ENCODE measurements at regions not wholly inside any gene's neighbourhood (a gene's known extent, or its start where the extent isn't known, plus 50 kb on each side); places are given as distances from the start of the nearest gene placed in this dataset.

- no peaks in the 10 kb centered on the region for H3K9me3 ChIP-seq (ENCODE audit: insufficient read depth, low read depth, low read length)
- no peaks in the 10 kb centered on the region for H3K36me3 ChIP-seq (ENCODE audit: insufficient read depth, low read depth, low read length)
- no peak overlapping the region for H3K9ac ChIP-seq (ENCODE audit: low read depth, low read length)
- H3K27me3 ChIP-seq (ENCODE audit: insufficient read depth, low read length), result no peaks in the 10 kb centered on the region
- H3K27ac ChIP-seq (ENCODE audit: low read length), result no peak overlapping the region
- peaks cover 6% of the 10 kb centered on the region; the same call in 1 of the 2 replicates for H3K4me1 ChIP-seq (ENCODE audit: insufficient read depth, low read length)
- no peak overlapping the region for H3K4me3 ChIP-seq (ENCODE audit: low read length)
Observed at GRCh38 chr1:80668372-80668771, 1132.4 kb upstream of the ADGRL2 start.

- no peaks in the 10 kb centered on the region for H3K9me3 ChIP-seq (ENCODE audit: insufficient read depth, low read depth, low read length)
Observed at GRCh38 chr1:80666073-80666472, 1134.7 kb upstream of the ADGRL2 start.

GRCh38 chr1:80659161-80659560 lies 1141.6 kb upstream of the ADGRL2 start:
- Histone ChIP-seq H3K4me1 (ENCODE audit: insufficient read depth, low read length) (peaks cover 10% of the 10 kb centered on the region; the same call in 1 of the 2 replicates), H3K9ac (ENCODE audit: low read depth, low read length) (no peak overlapping the region)

More at GRCh38 chr1:80666073-80666472, 1134.7 kb upstream of the ADGRL2 start:
- Histone ChIP-seq H3K4me3 (ENCODE audit: low read length) (no peak overlapping the region), H3K27me3 (ENCODE audit: insufficient read depth, low read length) (no peaks in the 10 kb centered on the region), H3K36me3 (ENCODE audit: insufficient read depth, low read depth, low read length) (no peaks in the 10 kb centered on the region), H3K27ac (ENCODE audit: low read length) (no peak overlapping the region), H3K9ac (ENCODE audit: low read depth, low read length) (no peak overlapping the region), H3K4me1 (ENCODE audit: insufficient read depth, low read length) (peaks cover 6% of the 10 kb centered on the region; the same call in 1 of the 2 replicates)

GRCh38 chr1:80657707-80658106 lies 1143.0 kb upstream of the ADGRL2 start:
- Histone ChIP-seq H3K4me1 (ENCODE audit: insufficient read depth, low read length) (peaks cover 10% of the 10 kb centered on the region; the same call in 1 of the 2 replicates), H3K27me3 (ENCODE audit: insufficient read depth, low read length) (no peaks in the 10 kb centered on the region), H3K36me3 (ENCODE audit: insufficient read depth, low read depth, low read length) (no peaks in the 10 kb centered on the region), H3K27ac (ENCODE audit: low read length) (no peak overlapping the region), H3K4me3 (ENCODE audit: low read length) (no peak overlapping the region), H3K9me3 (ENCODE audit: insufficient read depth, low read depth, low read length) (no peaks in the 10 kb centered on the region), H3K9ac (ENCODE audit: low read depth, low read length) (peak overlapping the region; percentile 1; the same call in 1 of the 2 replicates)

More at GRCh38 chr1:80659161-80659560, 1141.6 kb upstream of the ADGRL2 start:
- Histone ChIP-seq H3K9me3 (ENCODE audit: insufficient read depth, low read depth, low read length) (no peaks in the 10 kb centered on the region), H3K27me3 (ENCODE audit: insufficient read depth, low read length) (no peaks in the 10 kb centered on the region), H3K27ac (ENCODE audit: low read length) (no peak overlapping the region), H3K4me3 (ENCODE audit: low read length) (no peak overlapping the region), H3K36me3 (ENCODE audit: insufficient read depth, low read depth, low read length) (no peaks in the 10 kb centered on the region)

GRCh38 chr1:80657044-80657643 lies 1143.6 kb upstream of the ADGRL2 start:
- Histone ChIP-seq H3K9ac (ENCODE audit: low read depth, low read length) (no peak overlapping the region), H3K36me3 (ENCODE audit: insufficient read depth, low read depth, low read length) (no peaks in the 10 kb centered on the region), H3K4me3 (ENCODE audit: low read length) (no peak overlapping the region), H3K9me3 (ENCODE audit: insufficient read depth, low read depth, low read length) (no peaks in the 10 kb centered on the region), H3K4me1 (ENCODE audit: insufficient read depth, low read length) (peaks cover 10% of the 10 kb centered on the region; the same call in 1 of the 2 replicates), H3K27ac (ENCODE audit: low read length) (no peak overlapping the region), H3K27me3 (ENCODE audit: insufficient read depth, low read length) (no peaks in the 10 kb centered on the region)

- Histone ChIP-seq H3K4me3 (ENCODE audit: low read length) (no peak overlapping the region), H3K9ac (ENCODE audit: low read depth, low read length) (no peak overlapping the region), H3K9me3 (ENCODE audit: insufficient read depth, low read depth, low read length) (no peaks in the 10 kb centered on the region), H3K36me3 (ENCODE audit: insufficient read depth, low read depth, low read length) (no peaks in the 10 kb centered on the region), H3K27ac (ENCODE audit: low read length) (no peak overlapping the region), H3K4me1 (ENCODE audit: insufficient read depth, low read length) (peaks cover 10% of the 10 kb centered on the region; the same call in 1 of the 2 replicates), H3K27me3 (ENCODE audit: insufficient read depth, low read length) (no peaks in the 10 kb centered on the region)
Observed at GRCh38 chr1:80656641-80657040, 1144.1 kb upstream of the ADGRL2 start.

GRCh38 chr1:80656014-80656636 lies 1144.6 kb upstream of the ADGRL2 start:
- Histone ChIP-seq H3K4me1 (ENCODE audit: insufficient read depth, low read length) (peaks cover 10% of the 10 kb centered on the region; the same call in 1 of the 2 replicates), H3K27me3 (ENCODE audit: insufficient read depth, low read length) (no peaks in the 10 kb centered on the region), H3K27ac (ENCODE audit: low read length) (no peak overlapping the region), H3K4me3 (ENCODE audit: low read length) (no peak overlapping the region), H3K9ac (ENCODE audit: low read depth, low read length) (no peak overlapping the region), H3K9me3 (ENCODE audit: insufficient read depth, low read depth, low read length) (no peaks in the 10 kb centered on the region), H3K36me3 (ENCODE audit: insufficient read depth, low read depth, low read length) (no peaks in the 10 kb centered on the region)

GRCh38 chr1:80646053-80646452 lies 1154.7 kb upstream of the ADGRL2 start:
- Histone ChIP-seq H3K9me3 (ENCODE audit: insufficient read depth, low read depth, low read length) (no peaks in the 10 kb centered on the region), H3K4me1 (ENCODE audit: insufficient read depth, low read length) (peaks cover 5% of the 10 kb centered on the region; the same call in 1 of the 2 replicates), H3K27ac (ENCODE audit: low read length) (no peak overlapping the region), H3K9ac (ENCODE audit: low read depth, low read length) (no peak overlapping the region), H3K36me3 (ENCODE audit: insufficient read depth, low read depth, low read length) (no peaks in the 10 kb centered on the region), H3K4me3 (ENCODE audit: low read length) (no peak overlapping the region), H3K27me3 (ENCODE audit: insufficient read depth, low read length) (no peaks in the 10 kb centered on the region)

- H3K4me3 ChIP-seq (ENCODE audit: low read length), result no peak overlapping the region
- H3K4me1 ChIP-seq (ENCODE audit: insufficient read depth, low read length), result peaks cover 5% of the 10 kb centered on the region; the same call in 1 of the 2 replicates
- no peaks in the 10 kb centered on the region for H3K9me3 ChIP-seq (ENCODE audit: insufficient read depth, low read depth, low read length)
- H3K27ac ChIP-seq (ENCODE audit: low read length), result no peak overlapping the region
- no peaks in the 10 kb centered on the region for H3K36me3 ChIP-seq (ENCODE audit: insufficient read depth, low read depth, low read length)
- no peak overlapping the region for H3K9ac ChIP-seq (ENCODE audit: low read depth, low read length)
- no peaks in the 10 kb centered on the region for H3K27me3 ChIP-seq (ENCODE audit: insufficient read depth, low read length)
Observed at GRCh38 chr1:80645621-80646020, 1155.1 kb upstream of the ADGRL2 start.

GRCh38 chr1:80640978-80641377 lies 1159.8 kb upstream of the ADGRL2 start:
- H3K9ac ChIP-seq (ENCODE audit: low read depth, low read length), result no peak overlapping the region
- H3K27me3 ChIP-seq (ENCODE audit: insufficient read depth, low read length), result no peaks in the 10 kb centered on the region
- H3K4me3 ChIP-seq (ENCODE audit: low read length), result no peak overlapping the region

GRCh38 chr1:80639777-80640533 lies 1160.8 kb upstream of the ADGRL2 start:
- Histone ChIP-seq H3K9ac (ENCODE audit: low read depth, low read length) (no peak overlapping the region), H3K4me3 (ENCODE audit: low read length) (no peak overlapping the region), H3K27ac (ENCODE audit: low read length) (no peak overlapping the region), H3K27me3 (ENCODE audit: insufficient read depth, low read length) (no peaks in the 10 kb centered on the region), H3K4me1 (ENCODE audit: insufficient read depth, low read length) (peaks cover under 1% of the 10 kb centered on the region; the same call in 1 of the 2 replicates), H3K36me3 (ENCODE audit: insufficient read depth, low read depth, low read length) (no peaks in the 10 kb centered on the region), H3K9me3 (ENCODE audit: insufficient read depth, low read depth, low read length) (no peaks in the 10 kb centered on the region)

More at GRCh38 chr1:80640978-80641377, 1159.8 kb upstream of the ADGRL2 start:
- Histone ChIP-seq H3K4me1 (ENCODE audit: insufficient read depth, low read length) (peaks cover 5% of the 10 kb centered on the region; the same call in 1 of the 2 replicates), H3K27ac (ENCODE audit: low read length) (no peak overlapping the region), H3K9me3 (ENCODE audit: insufficient read depth, low read depth, low read length) (no peaks in the 10 kb centered on the region), H3K36me3 (ENCODE audit: insufficient read depth, low read depth, low read length) (no peaks in the 10 kb centered on the region)

Measured in iPS-20b (cell line).